ENCODE measurements at regions not wholly inside any gene's neighbourhood (a gene's known extent, or its start where the extent isn't known, plus 50 kb on each side); places are given as distances from the start of the nearest gene placed in this dataset.

DNA sequence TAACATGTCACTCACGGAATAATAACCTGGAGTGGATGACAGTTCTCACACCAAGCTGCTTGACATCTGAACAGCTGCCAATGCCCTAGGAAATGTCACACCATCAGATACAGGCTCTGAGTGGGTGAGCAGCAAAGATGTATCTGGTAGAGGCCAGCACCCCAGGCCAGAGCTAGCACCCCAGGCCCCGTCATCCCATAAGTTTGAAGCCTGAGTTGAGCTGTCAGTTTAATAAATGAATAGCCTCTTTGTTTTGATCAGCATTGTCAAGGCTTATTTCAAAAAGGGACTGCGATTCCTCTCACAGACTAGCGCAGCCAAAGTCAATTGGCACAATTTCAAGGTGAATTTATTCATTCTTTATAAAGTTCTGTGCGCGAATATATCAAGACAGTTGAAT lies 1327.1 kb downstream of the MAT2B start:
- TF ChIP-seq, protein P1, sequence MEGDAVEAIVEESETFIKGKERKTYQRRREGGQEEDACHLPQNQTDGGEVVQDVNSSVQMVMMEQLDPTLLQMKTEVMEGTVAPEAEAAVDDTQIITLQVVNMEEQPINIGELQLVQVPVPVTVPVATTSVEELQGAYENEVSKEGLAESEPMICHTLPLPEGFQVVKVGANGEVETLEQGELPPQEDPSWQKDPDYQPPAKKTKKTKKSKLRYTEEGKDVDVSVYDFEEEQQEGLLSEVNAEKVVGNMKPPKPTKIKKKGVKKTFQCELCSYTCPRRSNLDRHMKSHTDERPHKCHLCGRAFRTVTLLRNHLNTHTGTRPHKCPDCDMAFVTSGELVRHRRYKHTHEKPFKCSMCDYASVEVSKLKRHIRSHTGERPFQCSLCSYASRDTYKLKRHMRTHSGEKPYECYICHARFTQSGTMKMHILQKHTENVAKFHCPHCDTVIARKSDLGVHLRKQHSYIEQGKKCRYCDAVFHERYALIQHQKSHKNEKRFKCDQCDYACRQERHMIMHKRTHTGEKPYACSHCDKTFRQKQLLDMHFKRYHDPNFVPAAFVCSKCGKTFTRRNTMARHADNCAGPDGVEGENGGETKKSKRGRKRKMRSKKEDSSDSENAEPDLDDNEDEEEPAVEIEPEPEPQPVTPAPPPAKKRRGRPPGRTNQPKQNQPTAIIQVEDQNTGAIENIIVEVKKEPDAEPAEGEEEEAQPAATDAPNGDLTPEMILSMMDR (IDR thresholded peaks at IDR 0.05; ENCODE audit: poor library complexity): no peak
- TF ChIP-seq EZH2 (IDR thresholded peaks at IDR 0.05; ENCODE audit: borderline replicate concordance): no peak

Measured in hepatocyte (in vitro differentiated cells).